ENCODE measurements at regions not wholly inside any gene's neighbourhood (a gene's known extent, or its start where the extent isn't known, plus 50 kb on each side); places are given as distances from the start of the nearest gene placed in this dataset.

- no peak for TF ChIP-seq NFIC (IDR thresholded peaks at IDR 0.05)
- TF ChIP-seq RAD21 (IDR thresholded peaks at IDR 0.05; ENCODE audit: low read depth), result no peak
- no peak for TF ChIP-seq CEBPB (IDR thresholded peaks at IDR 0.05)
- no peak for TF ChIP-seq TCF12 (IDR thresholded peaks at IDR 0.05; ENCODE audit: low read depth)
- no peak for TF ChIP-seq CREB1 (IDR thresholded peaks at IDR 0.05; ENCODE audit: low read depth)
- TF ChIP-seq, protein P1, sequence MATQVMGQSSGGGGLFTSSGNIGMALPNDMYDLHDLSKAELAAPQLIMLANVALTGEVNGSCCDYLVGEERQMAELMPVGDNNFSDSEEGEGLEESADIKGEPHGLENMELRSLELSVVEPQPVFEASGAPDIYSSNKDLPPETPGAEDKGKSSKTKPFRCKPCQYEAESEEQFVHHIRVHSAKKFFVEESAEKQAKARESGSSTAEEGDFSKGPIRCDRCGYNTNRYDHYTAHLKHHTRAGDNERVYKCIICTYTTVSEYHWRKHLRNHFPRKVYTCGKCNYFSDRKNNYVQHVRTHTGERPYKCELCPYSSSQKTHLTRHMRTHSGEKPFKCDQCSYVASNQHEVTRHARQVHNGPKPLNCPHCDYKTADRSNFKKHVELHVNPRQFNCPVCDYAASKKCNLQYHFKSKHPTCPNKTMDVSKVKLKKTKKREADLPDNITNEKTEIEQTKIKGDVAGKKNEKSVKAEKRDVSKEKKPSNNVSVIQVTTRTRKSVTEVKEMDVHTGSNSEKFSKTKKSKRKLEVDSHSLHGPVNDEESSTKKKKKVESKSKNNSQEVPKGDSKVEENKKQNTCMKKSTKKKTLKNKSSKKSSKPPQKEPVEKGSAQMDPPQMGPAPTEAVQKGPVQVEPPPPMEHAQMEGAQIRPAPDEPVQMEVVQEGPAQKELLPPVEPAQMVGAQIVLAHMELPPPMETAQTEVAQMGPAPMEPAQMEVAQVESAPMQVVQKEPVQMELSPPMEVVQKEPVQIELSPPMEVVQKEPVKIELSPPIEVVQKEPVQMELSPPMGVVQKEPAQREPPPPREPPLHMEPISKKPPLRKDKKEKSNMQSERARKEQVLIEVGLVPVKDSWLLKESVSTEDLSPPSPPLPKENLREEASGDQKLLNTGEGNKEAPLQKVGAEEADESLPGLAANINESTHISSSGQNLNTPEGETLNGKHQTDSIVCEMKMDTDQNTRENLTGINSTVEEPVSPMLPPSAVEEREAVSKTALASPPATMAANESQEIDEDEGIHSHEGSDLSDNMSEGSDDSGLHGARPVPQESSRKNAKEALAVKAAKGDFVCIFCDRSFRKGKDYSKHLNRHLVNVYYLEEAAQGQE (IDR thresholded peaks at IDR 0.05; ENCODE audit: low read depth), result no peak
- TF ChIP-seq, protein P2, sequence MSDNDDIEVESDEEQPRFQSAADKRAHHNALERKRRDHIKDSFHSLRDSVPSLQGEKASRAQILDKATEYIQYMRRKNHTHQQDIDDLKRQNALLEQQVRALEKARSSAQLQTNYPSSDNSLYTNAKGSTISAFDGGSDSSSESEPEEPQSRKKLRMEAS (IDR thresholded peaks at IDR 0.05), result no peak
- TF ChIP-seq EP300 (IDR thresholded peaks at IDR 0.05; ENCODE audit: borderline replicate concordance), result no peak
- no peak for TF ChIP-seq EGR1 (IDR thresholded peaks at IDR 0.05)
- TF ChIP-seq FOXM1 (IDR thresholded peaks at IDR 0.05; ENCODE audit: borderline replicate concordance, low read depth), result no peak
- TF ChIP-seq TEAD4 (IDR thresholded peaks at IDR 0.05), result no peak
- no peak for TF ChIP-seq YY1 (IDR thresholded peaks at IDR 0.05; ENCODE audit: low read depth)
- TF ChIP-seq TAF1 (IDR thresholded peaks at IDR 0.05; ENCODE audit: low read depth), result no peak
- TF ChIP-seq USF1 (IDR thresholded peaks at IDR 0.05), result no peak
Measured at GRCh38 chr12:127457726-127458125, 809.2 kb upstream of the TMEM132C start.
